Epithelial cell of proximal tubule (primary cell): ENCODE measurements at regions not wholly inside any gene's neighbourhood (a gene's known extent, or its start where the extent isn't known, plus 50 kb on each side); places are given as distances from the start of the nearest gene placed in this dataset.

Experiments used
- DNase-seq: peaks from one replicate; pipeline ENCODE4 v3.0.0-alpha.2; 2011; ENCODE audit warnings: low read depth
- H3K4me3 ChIP-seq: 2 replicates; pipeline ENCODE4 v1.5.1; 2011; ENCODE audit warnings: low read depth, mild to moderate bottlenecking, low read length
- CTCF ChIP-seq: conservative IDR thresholded peaks from 2 replicates; pipeline ENCODE4 v1.5.1; 2012; ENCODE audit warnings: low read depth, mild to moderate bottlenecking, low read length

- no peak for TF ChIP-seq CTCF
- DNase-seq = no peak
- no peak overlapping the region for H3K4me3 ChIP-seq
Measured at GRCh38 chr12:46952880-46953483, 126.4 kb upstream of the PCED1B start.

- no peak for TF ChIP-seq CTCF
- no peak overlapping the region for H3K4me3 ChIP-seq
- no peak for DNase-seq
Measured at GRCh38 chr12:46956451-46957035, 122.9 kb upstream of the PCED1B start.

GRCh38 chr12:46958053-46958452 lies 121.4 kb upstream of the PCED1B start:
- TF ChIP-seq CTCF = no peak
- no peak overlapping the region for H3K4me3 ChIP-seq
- DNase-seq = peak; percentile 64

GRCh38 chr12:46958599-46959290 lies 120.7 kb upstream of the PCED1B start:
- TF ChIP-seq CTCF = no peak
- no peak overlapping the region for H3K4me3 ChIP-seq
- no peak for DNase-seq

- TF ChIP-seq CTCF = no peak
- peak; percentile 97 for DNase-seq
- H3K4me3 ChIP-seq = no peak overlapping the region
Measured at GRCh38 chr12:46959502-46959901, 119.9 kb upstream of the PCED1B start.

- no peak overlapping the region for H3K4me3 ChIP-seq
- no peak for DNase-seq
- no peak for TF ChIP-seq CTCF
Measured at GRCh38 chr12:46960681-46961080, 118.7 kb upstream of the PCED1B start.
